BLaER1 treated with 17β-estradiol and CSF1 and Interleukin-3, amounts not matched to agents 10 nM and 100 nM (cell line): ENCODE measurements at regions not wholly inside any gene's neighbourhood (a gene's known extent, or its start where the extent isn't known, plus 50 kb on each side); places are given as distances from the start of the nearest gene placed in this dataset.
A peak's percentile ranks its signal among the peaks of the same experiment; 100 is the strongest.

Experiments used
- H3K27ac ChIP-seq, 11 experiments: shearing (Covaris generic); formaldehyde crosslinking; 2 replicates each; pipeline ENCODE4 v1.8.1; 2022
- H3K27me3 ChIP-seq, 11 experiments: shearing (Covaris generic); formaldehyde crosslinking; 2 replicates each; pipeline ENCODE4 v1.8.1; 2022
- H3K36me3 ChIP-seq, 11 experiments: shearing (Covaris generic); formaldehyde crosslinking; 2 replicates each; pipeline ENCODE4 v1.8.1; 2022
- H3K4me1 ChIP-seq, 10 experiments: shearing (Covaris generic); formaldehyde crosslinking; 2 replicates each; pipeline ENCODE4 v1.8.1; 2022
- H3K4me2 ChIP-seq, 11 experiments: shearing (Covaris generic); formaldehyde crosslinking; 2 replicates each; pipeline ENCODE4 v1.8.1; 2022
- H3K4me3 ChIP-seq, 10 experiments: shearing (Covaris generic); formaldehyde crosslinking; 2 replicates each; pipeline ENCODE4 v1.8.1; 2022
- H3K9ac ChIP-seq, 11 experiments: shearing (Covaris generic); formaldehyde crosslinking; 2 replicates each; pipeline ENCODE4 v1.8.1; 2022
- H3K9me3 ChIP-seq, 11 experiments: shearing (Covaris generic); formaldehyde crosslinking; replicated peaks in 1 of 11; 2 replicates each; pipeline ENCODE4 v1.8.1; 2022
- H4K20me1 ChIP-seq, 11 experiments: shearing (Covaris generic); formaldehyde crosslinking; 2 replicates each; pipeline ENCODE4 v1.8.1; 2022
- Cebpa-rat ChIP-seq, 11 experiments: shearing (Covaris generic); IDR thresholded peaks; 2 replicates each; pipeline ENCODE4 v1.8.1; 2022

GRCh38 chr5:111606194-111606593 is 93.9 kb upstream of the STARD4 start:
- H4K20me1 ChIP-seq, result no peaks in the 10 kb centered on the region
- no peak overlapping the region for H3K4me2 ChIP-seq
- no peaks in the 10 kb centered on the region for H3K4me1 ChIP-seq
- H3K9me3 ChIP-seq, result peaks cover 0 to 9% (median 2%) of the 10 kb centered on the region in 11 experiments; a peak in 9 of 22 replicates
- H3K9ac ChIP-seq, result no peak overlapping the region
- no peaks in the 10 kb centered on the region for H3K27me3 ChIP-seq
- no peaks in the 10 kb centered on the region for H3K36me3 ChIP-seq
- no peak overlapping the region for H3K4me3 ChIP-seq
- H3K27ac ChIP-seq, result no peak overlapping the region
- TF ChIP-seq Cebpa-rat (IDR thresholded peaks at IDR 0.05), result peak in 2 of 11 experiments; percentile 63 to 66; a peak in 6 of 22 replicates

- Histone ChIP-seq H3K4me1 (no peaks in the 10 kb centered on the region), H3K36me3 (no peaks in the 10 kb centered on the region), H4K20me1 (no peaks in the 10 kb centered on the region), H3K27ac (no peak overlapping the region), H3K9ac (no peak overlapping the region), H3K4me2 (no peak overlapping the region), H3K4me3 (no peak overlapping the region), H3K27me3 (no peaks in the 10 kb centered on the region), H3K9me3 (no peaks in the 10 kb centered on the region)
- no peak for TF ChIP-seq Cebpa-rat (IDR thresholded peaks at IDR 0.05)
Observed at GRCh38 chr5:111603446-111603827, 91.1 kb upstream of the STARD4 start.

GRCh38 chr5:111602817-111603445 is 90.6 kb upstream of the STARD4 start:
- Histone ChIP-seq H3K4me2 (no peak overlapping the region), H3K4me3 (no peak overlapping the region), H3K36me3 (no peaks in the 10 kb centered on the region), H3K4me1 (no peaks in the 10 kb centered on the region), H3K27ac (no peak overlapping the region), H3K9me3 (no peaks in the 10 kb centered on the region), H4K20me1 (no peaks in the 10 kb centered on the region), H3K27me3 (no peaks in the 10 kb centered on the region), H3K9ac (no peak overlapping the region)
- no peak for TF ChIP-seq Cebpa-rat (IDR thresholded peaks at IDR 0.05)

- Histone ChIP-seq H3K27me3 (no peaks in the 10 kb centered on the region), H3K9me3 (peaks cover 17 to 22% (median 21%) of the 10 kb centered on the region in 11 experiments), H4K20me1 (no peaks in the 10 kb centered on the region), H3K4me3 (no peak overlapping the region), H3K4me1 (no peaks in the 10 kb centered on the region), H3K36me3 (no peaks in the 10 kb centered on the region), H3K4me2 (no peak overlapping the region), H3K27ac (no peak overlapping the region), H3K9ac (no peak overlapping the region)
- TF ChIP-seq Cebpa-rat (IDR thresholded peaks at IDR 0.05), result no peak
Observed at GRCh38 chr5:111598996-111599395, 86.7 kb upstream of the STARD4 start.

DNA sequence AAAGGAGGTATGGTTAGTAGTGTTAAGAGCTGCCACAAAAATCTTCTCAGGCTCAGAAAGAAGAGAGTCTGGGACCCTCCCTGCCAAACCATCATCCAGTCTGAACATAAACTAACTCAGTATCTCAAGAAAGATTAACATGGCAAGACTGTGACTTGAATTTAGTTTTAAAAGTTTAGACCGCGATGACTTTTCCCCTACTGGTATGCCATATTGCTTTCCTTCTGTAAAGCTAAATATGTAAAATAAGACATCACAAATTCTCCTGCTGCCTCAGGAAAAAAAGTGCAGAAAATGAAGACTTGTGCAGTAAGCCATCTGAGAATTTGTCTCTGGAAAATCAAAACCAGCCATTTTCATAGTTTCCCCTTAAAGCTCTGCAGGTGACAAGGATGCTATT is 85.2 kb upstream of the STARD4 start:
- Histone ChIP-seq H4K20me1 (no peaks in the 10 kb centered on the region), H3K4me1 (no peaks in the 10 kb centered on the region), H3K27me3 (no peaks in the 10 kb centered on the region), H3K27ac (no peak overlapping the region), H3K4me3 (no peak overlapping the region), H3K9me3 (peaks cover 17 to 26% (median 21%) of the 10 kb centered on the region in 11 experiments), H3K9ac (no peak overlapping the region), H3K36me3 (no peaks in the 10 kb centered on the region), H3K4me2 (no peak overlapping the region)
- TF ChIP-seq Cebpa-rat (IDR thresholded peaks at IDR 0.05), result no peak

DNA sequence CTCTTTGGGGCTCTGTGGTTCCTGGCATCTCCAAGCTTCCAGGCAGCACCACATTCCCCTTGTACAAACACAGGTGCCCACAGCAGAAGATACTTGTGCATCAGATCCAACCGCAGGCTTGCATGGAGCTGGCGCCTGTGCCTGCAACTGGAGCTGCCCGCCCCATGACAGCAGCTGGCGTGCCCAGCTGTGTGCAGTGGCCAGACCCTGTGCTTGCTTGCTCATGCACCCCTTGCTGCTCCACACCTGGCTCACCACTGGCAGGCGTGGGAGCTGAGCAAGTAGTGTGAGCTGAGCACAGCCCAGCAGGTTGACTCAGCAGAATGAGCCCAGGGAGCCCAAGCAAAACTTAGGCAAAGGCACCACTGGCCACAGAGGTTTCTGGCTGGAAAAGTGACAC is 84.4 kb upstream of the STARD4 start:
- no peak overlapping the region for H3K27ac ChIP-seq
- no peaks in the 10 kb centered on the region for H3K27me3 ChIP-seq
- H3K9ac ChIP-seq, result no peak overlapping the region
- H3K4me3 ChIP-seq, result no peak overlapping the region
- H3K4me2 ChIP-seq, result no peak overlapping the region
- TF ChIP-seq Cebpa-rat (IDR thresholded peaks at IDR 0.05), result no peak
- H3K36me3 ChIP-seq, result no peaks in the 10 kb centered on the region
- H3K4me1 ChIP-seq, result no peaks in the 10 kb centered on the region
- H4K20me1 ChIP-seq, result no peaks in the 10 kb centered on the region
- peaks cover 17 to 26% (median 21%) of the 10 kb centered on the region in 11 experiments for H3K9me3 ChIP-seq

- Histone ChIP-seq H3K4me3 (no peak overlapping the region), H3K36me3 (no peaks in the 10 kb centered on the region), H4K20me1 (no peaks in the 10 kb centered on the region), H3K9ac (no peak overlapping the region), H3K4me1 (no peaks in the 10 kb centered on the region), H3K9me3 (peaks cover 17 to 26% (median 21%) of the 10 kb centered on the region in 11 experiments), H3K27ac (no peak overlapping the region), H3K4me2 (no peak overlapping the region), H3K27me3 (no peaks in the 10 kb centered on the region)
- no peak for TF ChIP-seq Cebpa-rat (IDR thresholded peaks at IDR 0.05)
Observed at GRCh38 chr5:111595425-111595824, 83.1 kb upstream of the STARD4 start.

- no peak for TF ChIP-seq Cebpa-rat (IDR thresholded peaks at IDR 0.05)
- Histone ChIP-seq H3K36me3 (no peaks in the 10 kb centered on the region), H3K4me3 (no peak overlapping the region)
Observed at GRCh38 chr5:111589316-111589715, 77.0 kb upstream of the STARD4 start.

DNA sequence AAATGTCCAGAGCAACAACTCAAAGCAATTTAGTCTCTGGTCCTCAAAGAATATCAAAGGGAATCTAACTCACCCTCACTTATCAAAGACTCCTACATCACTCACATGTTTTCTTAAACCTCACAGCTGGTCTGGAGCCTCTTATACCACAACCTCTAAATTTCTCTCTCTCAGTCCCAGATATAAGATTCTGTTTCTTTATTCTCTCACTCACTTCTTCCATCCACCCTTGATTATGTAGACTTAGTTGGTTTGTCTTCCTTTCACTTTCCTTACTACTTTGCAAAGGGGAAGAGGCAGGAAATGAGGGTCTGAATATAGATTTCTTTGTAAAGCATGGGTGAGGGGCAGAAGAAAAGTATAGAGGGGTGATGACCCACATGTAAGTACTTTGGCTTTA is 75.4 kb upstream of the STARD4 start:
- H3K4me3 ChIP-seq, result no peak overlapping the region
- no peaks in the 10 kb centered on the region for H4K20me1 ChIP-seq
- H3K4me1 ChIP-seq, result peaks cover 0 to 16% (median 0%) of the 10 kb centered on the region in 10 experiments; a peak in 5 of 20 replicates
- H3K27ac ChIP-seq, result no peak overlapping the region
- no peaks in the 10 kb centered on the region for H3K36me3 ChIP-seq
- no peak overlapping the region for H3K9ac ChIP-seq
- TF ChIP-seq Cebpa-rat (IDR thresholded peaks at IDR 0.05), result no peak
- H3K9me3 ChIP-seq, result no peaks in the 10 kb centered on the region
- 0 out of 22 replicates have a peak overlapping the region, but pooled peaks of 1 of the 11 experiments have one; percentile 2 for H3K4me2 ChIP-seq
- no peaks in the 10 kb centered on the region for H3K27me3 ChIP-seq

More at GRCh38 chr5:111589316-111589715, 77.0 kb upstream of the STARD4 start:
- Histone ChIP-seq H4K20me1 (no peaks in the 10 kb centered on the region), H3K27ac (no peak overlapping the region), H3K4me2 (no peak overlapping the region), H3K4me1 (peaks cover 0 to 7% (median 0%) of the 10 kb centered on the region in 10 experiments; a peak in 1 of 20 replicates), H3K27me3 (no peaks in the 10 kb centered on the region), H3K9me3 (peaks cover 0 to 5% (median 0%) of the 10 kb centered on the region in 11 experiments; a peak in 3 of 22 replicates), H3K9ac (no peak overlapping the region)

DNA sequence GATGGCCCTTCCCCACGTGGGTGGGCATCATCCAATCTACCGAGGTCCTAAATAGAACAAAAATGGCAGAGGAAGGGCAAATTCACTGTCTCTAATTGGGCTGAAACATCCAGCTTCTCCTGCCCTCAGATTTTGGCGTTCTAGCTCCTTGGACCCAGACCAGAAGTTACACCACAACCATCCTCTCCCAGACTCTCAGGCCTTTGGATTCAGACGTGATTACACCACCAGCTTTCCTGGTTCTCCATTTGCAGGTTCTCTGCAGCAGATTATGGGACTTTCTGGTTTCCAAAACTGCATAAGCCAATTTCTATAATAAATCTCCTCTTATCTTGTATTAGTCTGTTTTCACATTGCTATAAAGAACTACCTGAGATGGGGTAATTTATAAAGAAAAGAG is 73.6 kb upstream of the STARD4 start:
- H3K4me1 ChIP-seq, result peaks cover 0 to 34% (median 0%) of the 10 kb centered on the region in 10 experiments; a peak in 7 of 20 replicates

More for the DNA sequence above, 73.6 kb upstream of the STARD4 start:
- no peaks in the 10 kb centered on the region for H3K9me3 ChIP-seq
- no peaks in the 10 kb centered on the region for H4K20me1 ChIP-seq
- H3K9ac ChIP-seq, result no peak overlapping the region
- TF ChIP-seq Cebpa-rat (IDR thresholded peaks at IDR 0.05), result no peak
- no peaks in the 10 kb centered on the region for H3K36me3 ChIP-seq
- H3K27me3 ChIP-seq, result no peaks in the 10 kb centered on the region
- no peak overlapping the region for H3K4me3 ChIP-seq
- H3K27ac ChIP-seq, result no peak overlapping the region
- no peak overlapping the region for H3K4me2 ChIP-seq
